Cardiac fibroblast (primary cell): ENCODE measurements at regions not wholly inside any gene's neighbourhood (a gene's known extent, or its start where the extent isn't known, plus 50 kb on each side); places are given as distances from the start of the nearest gene placed in this dataset.

Experiments
- DNase-seq, 2 donors: peaks; one replicate each; pipeline versions ENCODE4 v3.0.0 to v3.0.0-alpha.2; 2010; ENCODE audit warnings: low read depth in 2 of 2
- H3K4me3 ChIP-seq, 2 donors: replicated peaks in 1 of 2; 1 replicate in 1 of 2; 2 replicates in 1 of 2; pipeline ENCODE4 v1.5.1; 2011; ENCODE audit warnings: low read depth in 2 of 2, low read length in 2 of 2, mild to moderate bottlenecking in 2 of 2, moderate library complexity in 1 of 2
- TF ChIP-seq, protein P1 (sequence below): IDR thresholded peaks from one replicate; pipeline ENCODE4 v1.5.1; 2011; ENCODE audit warnings: low read depth, mild to moderate bottlenecking, low read length, inconsistent platforms

DNA sequence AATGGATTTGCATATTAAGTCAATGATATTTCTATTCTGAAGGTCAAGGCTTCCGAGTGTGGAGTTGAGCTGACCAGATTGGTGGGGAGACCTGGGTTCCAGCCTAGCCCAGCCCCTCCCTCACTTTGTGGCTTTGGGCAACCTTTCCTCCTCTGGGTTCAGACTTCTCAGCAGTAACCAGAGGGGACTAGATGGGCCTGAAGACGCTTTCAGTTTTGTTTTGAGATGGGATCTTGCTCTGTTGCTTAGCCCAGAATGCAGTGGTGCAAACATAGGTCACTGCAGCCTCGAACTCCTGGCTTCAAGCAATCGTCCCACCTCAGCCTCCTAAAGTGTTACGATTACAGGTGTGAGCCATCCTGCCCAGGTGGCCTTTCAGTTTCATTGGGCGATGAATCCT is 68.1 kb upstream of the LEP start:
- no peak overlapping the region for H3K4me3 ChIP-seq
- TF ChIP-seq, protein P1, sequence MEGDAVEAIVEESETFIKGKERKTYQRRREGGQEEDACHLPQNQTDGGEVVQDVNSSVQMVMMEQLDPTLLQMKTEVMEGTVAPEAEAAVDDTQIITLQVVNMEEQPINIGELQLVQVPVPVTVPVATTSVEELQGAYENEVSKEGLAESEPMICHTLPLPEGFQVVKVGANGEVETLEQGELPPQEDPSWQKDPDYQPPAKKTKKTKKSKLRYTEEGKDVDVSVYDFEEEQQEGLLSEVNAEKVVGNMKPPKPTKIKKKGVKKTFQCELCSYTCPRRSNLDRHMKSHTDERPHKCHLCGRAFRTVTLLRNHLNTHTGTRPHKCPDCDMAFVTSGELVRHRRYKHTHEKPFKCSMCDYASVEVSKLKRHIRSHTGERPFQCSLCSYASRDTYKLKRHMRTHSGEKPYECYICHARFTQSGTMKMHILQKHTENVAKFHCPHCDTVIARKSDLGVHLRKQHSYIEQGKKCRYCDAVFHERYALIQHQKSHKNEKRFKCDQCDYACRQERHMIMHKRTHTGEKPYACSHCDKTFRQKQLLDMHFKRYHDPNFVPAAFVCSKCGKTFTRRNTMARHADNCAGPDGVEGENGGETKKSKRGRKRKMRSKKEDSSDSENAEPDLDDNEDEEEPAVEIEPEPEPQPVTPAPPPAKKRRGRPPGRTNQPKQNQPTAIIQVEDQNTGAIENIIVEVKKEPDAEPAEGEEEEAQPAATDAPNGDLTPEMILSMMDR = no peak
- DNase-seq = no peak

DNA sequence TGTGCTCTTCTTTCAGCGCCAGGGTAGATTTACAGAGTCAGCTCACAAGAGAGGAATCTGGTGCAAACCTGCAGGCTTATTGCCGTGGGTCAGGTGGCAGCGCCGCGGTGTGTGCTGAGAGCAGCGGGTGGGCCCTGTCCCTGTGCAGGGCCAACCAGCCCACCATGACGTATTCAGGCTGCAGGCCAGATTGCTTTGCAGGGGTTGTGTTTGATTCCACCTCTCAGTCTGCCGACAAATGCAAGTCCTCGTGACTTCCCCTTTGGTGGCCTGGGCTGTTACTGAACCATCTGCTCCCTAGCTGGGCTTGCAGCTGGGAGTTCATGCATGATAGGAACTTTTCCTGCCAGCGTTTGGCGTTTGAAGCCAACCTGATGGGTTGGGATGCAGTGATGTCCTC is 66.7 kb upstream of the LEP start:
- TF ChIP-seq, protein P1 = no peak
- H3K4me3 ChIP-seq = no peak overlapping the region
- DNase-seq = no peak

DNA sequence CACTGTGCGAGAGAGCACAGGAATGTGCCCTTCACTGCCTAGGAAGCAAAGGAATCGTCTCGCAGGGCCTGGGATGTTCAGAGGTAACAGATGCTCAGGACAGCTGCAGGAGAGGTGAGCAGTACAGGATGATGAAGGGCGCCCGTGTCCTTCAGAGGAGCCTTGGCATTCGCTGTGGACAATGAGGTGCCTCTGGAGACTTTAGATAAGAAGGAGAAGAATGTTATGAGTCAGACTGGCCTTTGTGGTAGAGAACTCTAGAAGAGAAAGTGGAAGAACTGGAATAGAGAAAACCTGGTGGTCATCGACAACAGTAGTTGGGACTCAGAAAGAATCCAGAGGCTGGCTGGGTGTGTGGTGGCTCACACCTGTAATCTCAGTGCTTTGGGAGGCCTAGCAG is 64.4 kb upstream of the LEP start:
- H3K4me3 ChIP-seq = no peak overlapping the region
- TF ChIP-seq, protein P1 = no peak
- peak in 1 of 2 donors; percentile 27 for DNase-seq

DNA sequence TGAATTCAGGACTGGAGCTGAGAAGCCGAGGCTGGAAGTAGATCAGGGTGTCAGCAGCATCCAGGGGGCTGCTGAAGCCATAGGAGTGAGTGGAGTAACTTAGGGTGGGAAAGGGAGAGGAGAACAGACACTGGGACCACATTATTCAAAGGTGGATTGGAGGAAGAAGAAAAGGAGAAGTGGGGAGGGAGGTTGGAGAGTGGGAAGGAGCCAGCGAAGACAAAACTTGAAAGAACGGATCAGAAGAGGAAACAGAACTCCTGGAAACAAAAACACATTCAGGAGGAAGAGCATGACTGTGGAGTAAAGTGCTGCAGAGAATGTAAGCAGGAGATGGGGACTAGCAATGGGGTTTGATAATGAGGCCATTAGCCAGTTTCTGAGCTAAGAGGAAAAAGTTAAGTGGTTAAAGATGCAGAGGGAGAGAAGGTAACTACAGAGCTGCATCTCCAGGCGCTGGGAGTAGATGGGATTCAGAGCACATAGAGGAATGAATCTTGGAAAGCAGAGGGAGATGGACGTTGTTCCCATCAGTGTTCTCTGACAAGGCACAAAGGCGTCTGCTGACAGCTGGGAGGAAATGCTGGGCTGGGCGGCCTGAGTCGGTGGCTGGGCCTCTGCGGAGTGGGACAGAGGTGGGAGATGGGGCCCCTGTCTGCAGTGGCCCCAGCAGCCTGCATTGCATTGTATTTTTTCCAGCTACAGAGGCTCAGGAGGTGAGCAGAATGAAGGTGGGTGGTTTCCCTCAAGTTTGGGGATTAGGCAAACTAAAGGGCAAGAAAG is 63.1 kb upstream of the LEP start:
- no peak overlapping the region for H3K4me3 ChIP-seq
- TF ChIP-seq, protein P1 = no peak
- DNase-seq = no peak

DNA sequence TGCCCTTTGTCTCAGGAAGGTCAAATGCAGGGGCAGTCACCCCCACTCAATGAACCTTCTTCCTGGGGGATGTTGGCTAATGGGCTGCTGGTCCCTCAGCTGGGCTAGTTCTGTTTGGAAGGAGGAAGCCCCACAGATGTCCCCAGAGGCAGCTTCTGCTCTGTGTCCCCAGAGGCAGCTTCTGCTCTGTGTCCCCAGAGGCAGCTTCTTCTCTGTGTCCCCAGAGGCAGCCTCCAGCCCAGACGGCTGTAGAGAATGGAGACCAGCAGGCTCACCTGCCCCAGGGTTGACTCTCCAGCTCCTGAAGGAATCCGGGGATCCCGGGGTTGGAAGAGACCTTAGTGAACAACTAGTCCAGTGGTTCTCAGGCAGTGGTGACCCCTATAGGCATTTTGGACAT is 62.5 kb upstream of the LEP start:
- DNase-seq = no peak
- TF ChIP-seq, protein P1 = no peak
- no peak overlapping the region for H3K4me3 ChIP-seq

DNA sequence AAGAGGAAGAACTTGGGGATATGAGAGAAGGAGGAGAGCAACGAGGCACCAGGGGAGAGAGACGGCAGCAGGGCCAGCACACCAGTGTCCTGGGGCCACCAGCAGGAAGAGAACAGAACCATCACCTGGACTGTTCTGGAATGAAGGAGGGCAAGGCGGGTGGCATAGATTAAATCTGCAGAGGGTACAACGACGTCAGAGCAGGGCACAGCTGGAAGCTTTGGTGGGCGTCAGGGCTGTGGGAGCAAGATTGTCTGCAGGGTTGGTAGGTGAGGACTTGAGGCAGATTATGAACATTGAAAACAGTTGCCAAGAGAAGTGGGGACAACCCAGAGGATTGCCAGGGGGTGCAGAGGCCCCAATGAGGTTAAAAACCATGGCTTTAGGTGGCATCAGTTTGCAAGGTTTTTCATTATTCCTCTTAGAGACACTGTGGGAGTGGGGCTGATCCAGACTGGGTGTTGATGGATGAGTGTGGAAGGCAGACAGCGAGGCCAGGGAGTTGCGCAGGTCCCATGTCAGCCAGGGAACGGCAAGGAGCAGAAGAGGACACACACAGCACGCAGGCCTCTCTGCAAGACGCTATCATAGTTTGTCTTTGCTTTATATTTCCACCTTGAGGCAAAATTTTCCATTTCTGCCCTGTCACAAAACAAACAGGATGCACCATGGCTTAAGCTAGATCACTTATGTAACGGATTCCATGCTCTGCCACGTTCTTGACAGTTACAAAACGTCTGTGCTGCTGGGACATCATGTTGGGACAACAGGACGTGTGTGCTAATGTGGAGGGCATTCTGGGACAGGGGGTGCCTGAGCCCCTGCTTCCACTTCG is 52.5 kb upstream of the LEP start:
- TF ChIP-seq, protein P1 = no peak
- H3K4me3 ChIP-seq = no peak overlapping the region
- DNase-seq = no peak
